CD14-positive monocyte (primary cell): ENCODE measurements at regions not wholly inside any gene's neighbourhood (a gene's known extent, or its start where the extent isn't known, plus 50 kb on each side); places are given as distances from the start of the nearest gene placed in this dataset.

Experiments
- DNase-seq, 3 donors: peaks; one replicate each; pipeline ENCODE4 v3.0.0-alpha.2; 2011 to 2022
- H2AFZ ChIP-seq: 2 replicates; pipeline ENCODE4 v1.6.0; 2012; ENCODE audit warnings: mild to moderate bottlenecking, low read depth, low read length, inconsistent platforms; ENCODE audit not compliant: insufficient read depth, poor library complexity, severe bottlenecking
- H3K27ac ChIP-seq, 2 donors: 1 replicate in 1 of 2; 2 replicates in 1 of 2; pipeline ENCODE4 v1.5.1; 2012 to 2013; ENCODE audit warnings: low read length in 2 of 2, control low read depth in 1 of 2, inconsistent platforms in 1 of 2, low read depth in 1 of 2, mild to moderate bottlenecking in 1 of 2
- H3K27me3 ChIP-seq, 2 donors: one replicate each; pipeline versions ENCODE4 v1.6.0 to v1.6.1; 2011 to 2013; ENCODE audit warnings: low read length in 2 of 2; ENCODE audit not compliant: control insufficient read depth in 2 of 2, insufficient read depth in 2 of 2
- H3K36me3 ChIP-seq, 2 donors: replicated peaks in 1 of 2; 1 replicate in 1 of 2; 2 replicates in 1 of 2; pipeline versions ENCODE4 v1.5.1 to v1.6.1; 2012 to 2013; ENCODE audit warnings: low read length in 2 of 2, control low read depth in 1 of 2, inconsistent platforms in 1 of 2, mild to moderate bottlenecking in 1 of 2; ENCODE audit not compliant: insufficient read depth in 2 of 2, control insufficient read depth in 1 of 2
- H3K4me1 ChIP-seq, 2 donors: 1 replicate in 1 of 2; 2 replicates in 1 of 2; pipeline versions ENCODE4 v1.5.1 to v1.6.1; 2012 to 2013; ENCODE audit warnings: low read length in 2 of 2, control low read depth in 1 of 2, inconsistent platforms in 1 of 2, mild to moderate bottlenecking in 1 of 2, moderate library complexity in 1 of 2; ENCODE audit not compliant: insufficient read depth in 2 of 2, control insufficient read depth in 1 of 2
- H3K4me2 ChIP-seq: replicated peaks from 2 replicates; pipeline ENCODE3; 2012; ENCODE audit warnings: low read length, moderate library complexity, mild to moderate bottlenecking; ENCODE audit not compliant: poor library complexity, severe bottlenecking; ENCODE audit errors: extremely low read depth
- H3K4me3 ChIP-seq, 3 experiments: fragments of 200-600 bp in 1 of 3; sonication (generic) in 1 of 3; replicated peaks in 1 of 3; 1 replicate in 2 of 3; 2 replicates in 1 of 3; pipeline ENCODE4 v1.5.1; 2011 to 2013; ENCODE audit warnings: low read length in 3 of 3, mild to moderate bottlenecking in 3 of 3, control low read depth in 2 of 3, low read depth in 2 of 3, inconsistent platforms in 1 of 3, moderate library complexity in 1 of 3
- H3K79me2 ChIP-seq: 2 replicates; pipeline ENCODE4 v1.6.0; 2012; ENCODE audit warnings: mild to moderate bottlenecking, control low read depth, inconsistent platforms, low read length, moderate library complexity; ENCODE audit not compliant: insufficient read depth
- H3K9ac ChIP-seq: 2 replicates; pipeline ENCODE4 v1.6.0; 2017; ENCODE audit warnings: low read length, mild to moderate bottlenecking; ENCODE audit not compliant: insufficient read depth, poor library complexity, severe bottlenecking
- H3K9me3 ChIP-seq, 2 donors: replicated peaks in 1 of 2; 1 replicate in 1 of 2; 2 replicates in 1 of 2; pipeline versions ENCODE4 v1.5.1 to v1.6.1; 2012 to 2013; ENCODE audit warnings: low read length in 2 of 2, control low read depth in 1 of 2; ENCODE audit not compliant: control insufficient read depth in 1 of 2, insufficient read depth in 1 of 2
- H4K20me1 ChIP-seq: 2 replicates; pipeline ENCODE4 v1.6.0; 2012; ENCODE audit warnings: mild to moderate bottlenecking, low read length, control low read depth, moderate library complexity; ENCODE audit not compliant: insufficient read depth
- H3K27ac Mint-ChIP-seq, 7 donors: one replicate each; pipeline ENCODE4 v1.8.0; 2020; ENCODE audit warnings: mild to moderate bottlenecking in 7 of 7, mixed read lengths in 7 of 7, moderate library complexity in 6 of 7, inconsistent platforms in 2 of 7
- H3K27me3 Mint-ChIP-seq, 3 donors: one replicate each; pipeline ENCODE4 v1.8.0; 2021 to 2022; ENCODE audit warnings: low read depth in 3 of 3, mild to moderate bottlenecking in 3 of 3, mixed read lengths in 3 of 3, moderate library complexity in 3 of 3, inconsistent platforms in 1 of 3
- H3K36me3 Mint-ChIP-seq, 2 donors: one replicate each; pipeline ENCODE4 v1.8.0; 2020; ENCODE audit warnings: mixed read lengths in 2 of 2, inconsistent platforms in 1 of 2, mild to moderate bottlenecking in 1 of 2
- H3K4me1 Mint-ChIP-seq: one replicate; pipeline ENCODE4 v1.8.0; 2020; ENCODE audit warnings: mild to moderate bottlenecking, mixed read lengths
- H3K4me3 Mint-ChIP-seq, 2 donors: one replicate each; pipeline ENCODE4 v1.8.0; 2020; ENCODE audit warnings: mild to moderate bottlenecking in 2 of 2, mixed read lengths in 2 of 2, moderate library complexity in 1 of 2
- H3K9me3 Mint-ChIP-seq, 7 donors: one replicate each; pipeline ENCODE4 v1.8.0; 2020 to 2022; ENCODE audit warnings: mixed read lengths in 7 of 7, mild to moderate bottlenecking in 6 of 7, moderate library complexity in 6 of 7, inconsistent platforms in 2 of 7
- WGBS: methylation state at CpG from one replicate; pipeline ENCODE4 v1.1.5; 2013; ENCODE audit warnings: missing lambda C conversion rate; ENCODE audit not compliant: insufficient coverage; 5-methylcytosine and 5-hydroxymethylcytosine counted together
- intact Hi-C, 2 donors: fragments of 100-400 bp; cut with micrococcal nuclease; formaldehyde crosslinking; loops; one replicate each; pipeline versions ENCODE4 v1.15.0 to v1.15.1; 2023
- TF ChIP-seq, protein P1 (sequence below): fragments of 200-600 bp; IDR thresholded peaks from one replicate; pipeline ENCODE4 v1.8.0; 2022; ENCODE audit warnings: antibody characterized with exemption, mild to moderate bottlenecking

DNA sequence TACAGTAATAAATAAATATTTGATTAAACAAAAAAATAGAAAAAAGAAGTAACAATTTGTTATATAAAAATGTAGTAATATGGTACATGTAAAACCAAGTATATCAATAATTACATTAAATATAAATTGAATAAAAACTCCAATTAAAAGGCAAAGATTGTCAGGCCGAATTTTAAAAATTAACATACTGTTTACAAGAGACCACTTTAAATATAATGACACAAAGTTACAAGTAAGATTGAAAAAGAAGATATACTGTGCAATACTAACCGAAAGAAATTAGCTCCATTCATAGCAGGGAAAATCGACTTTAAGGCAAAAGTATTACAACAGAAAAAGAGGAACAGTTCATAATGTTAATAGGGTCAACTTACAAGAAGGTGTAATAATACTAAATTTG, 571.5 kb upstream of the ARID1B start:
- H3K9me3 Mint-ChIP-seq = peaks cover 5 to 20% (median 6%) of the 10 kb centered on the region in 7 donors
- WGBS = no CpG with 5 or more reads among the region's 3 CpGs

DNA sequence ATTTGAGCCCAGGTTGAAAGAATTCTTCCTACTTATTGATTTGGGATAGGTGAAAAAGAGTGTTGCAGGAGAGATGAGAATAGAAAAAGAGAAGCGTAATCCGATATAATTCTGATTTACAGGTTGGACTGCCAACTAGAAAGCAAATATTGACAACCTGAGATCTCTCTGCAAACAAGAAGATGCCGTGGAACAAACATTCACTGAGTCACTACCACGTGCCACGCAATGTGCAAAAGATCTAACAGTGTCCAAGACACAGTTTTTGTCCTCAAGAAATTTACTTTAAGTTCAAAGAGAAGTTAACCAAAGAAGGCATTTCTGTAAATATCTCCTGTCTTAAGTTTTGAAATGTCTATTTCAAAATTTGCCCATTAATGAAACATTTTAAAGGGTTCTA, 578.0 kb upstream of the ARID1B start:
- Mint-ChIP-seq H3K4me3 (no peak overlapping the region), H3K4me1 (peaks cover 18% of the 10 kb centered on the region)
- 96% methylated on average over 4 of the region's 5 CpGs for WGBS

More for the DNA sequence above, 571.5 kb upstream of the ARID1B start:
- Mint-ChIP-seq H3K36me3 (no peaks in the 10 kb centered on the region), H3K27me3 (peaks cover 0 to 3% (median 0%) of the 10 kb centered on the region in 3 donors), H3K4me1 (peaks cover 3% of the 10 kb centered on the region), H3K27ac (no peak overlapping the region), H3K4me3 (no peak overlapping the region)
- Histone ChIP-seq H3K9me3 (peaks cover 0 to 13% of the 10 kb centered on the region in 2 donors), H4K20me1 (no peaks in the 10 kb centered on the region), H3K27ac (no peak overlapping the region), H3K79me2 (no peaks in the 10 kb centered on the region), H2AFZ (no peak overlapping the region), H3K9ac (no peak overlapping the region), H3K36me3 (no peaks in the 10 kb centered on the region), H3K27me3 (no peaks in the 10 kb centered on the region), H3K4me1 (no peaks in the 10 kb centered on the region), H3K4me3 (no peak overlapping the region), H3K4me2 (no peak overlapping the region)
- DNase-seq = no peak
- TF ChIP-seq, protein P1, sequence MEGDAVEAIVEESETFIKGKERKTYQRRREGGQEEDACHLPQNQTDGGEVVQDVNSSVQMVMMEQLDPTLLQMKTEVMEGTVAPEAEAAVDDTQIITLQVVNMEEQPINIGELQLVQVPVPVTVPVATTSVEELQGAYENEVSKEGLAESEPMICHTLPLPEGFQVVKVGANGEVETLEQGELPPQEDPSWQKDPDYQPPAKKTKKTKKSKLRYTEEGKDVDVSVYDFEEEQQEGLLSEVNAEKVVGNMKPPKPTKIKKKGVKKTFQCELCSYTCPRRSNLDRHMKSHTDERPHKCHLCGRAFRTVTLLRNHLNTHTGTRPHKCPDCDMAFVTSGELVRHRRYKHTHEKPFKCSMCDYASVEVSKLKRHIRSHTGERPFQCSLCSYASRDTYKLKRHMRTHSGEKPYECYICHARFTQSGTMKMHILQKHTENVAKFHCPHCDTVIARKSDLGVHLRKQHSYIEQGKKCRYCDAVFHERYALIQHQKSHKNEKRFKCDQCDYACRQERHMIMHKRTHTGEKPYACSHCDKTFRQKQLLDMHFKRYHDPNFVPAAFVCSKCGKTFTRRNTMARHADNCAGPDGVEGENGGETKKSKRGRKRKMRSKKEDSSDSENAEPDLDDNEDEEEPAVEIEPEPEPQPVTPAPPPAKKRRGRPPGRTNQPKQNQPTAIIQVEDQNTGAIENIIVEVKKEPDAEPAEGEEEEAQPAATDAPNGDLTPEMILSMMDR = no peak
- intact Hi-C loops = no loop called here

More for the DNA sequence above, 578.0 kb upstream of the ARID1B start:
- H3K27ac ChIP-seq = no peak overlapping the region
- H3K9me3 Mint-ChIP-seq = peaks cover 0 to 5% (median 0%) of the 10 kb centered on the region in 7 donors
- no peaks in the 10 kb centered on the region for H3K27me3 ChIP-seq
- H3K27me3 Mint-ChIP-seq = peaks cover 0 to 3% (median 0%) of the 10 kb centered on the region in 3 donors
- DNase-seq = no peak
- no peak overlapping the region for H3K4me2 ChIP-seq
- H3K79me2 ChIP-seq = no peaks in the 10 kb centered on the region
- intact Hi-C loops = no loop called here
- no peaks in the 10 kb centered on the region for H3K36me3 ChIP-seq
- H3K4me3 ChIP-seq = no peak overlapping the region
- H2AFZ ChIP-seq = no peak overlapping the region
- H3K27ac Mint-ChIP-seq = no peak overlapping the region
- H3K4me1 ChIP-seq = peaks cover 0 to 4% of the 10 kb centered on the region in 2 donors
- TF ChIP-seq, protein P1 = no peak
- H3K9ac ChIP-seq = no peak overlapping the region
- no peaks in the 10 kb centered on the region for H4K20me1 ChIP-seq
- no peaks in the 10 kb centered on the region for H3K9me3 ChIP-seq
- no peaks in the 10 kb centered on the region for H3K36me3 Mint-ChIP-seq
